ENCODE measurements at regions not wholly inside any gene's neighbourhood (a gene's known extent, or its start where the extent isn't known, plus 50 kb on each side); places are given as distances from the start of the nearest gene placed in this dataset.
"Not testable (repeated sequence)": the region's sequence is repeated elsewhere in the genome, so short reads cannot be mapped to it uniquely, and the experiment has no call there.

GRCh38 chr5:1962619-1963355, 80.1 kb upstream of the IRX4 start:
- DNase-seq, result no peak

- no peak for DNase-seq
Measured at GRCh38 chr5:1961952-1962595, 79.3 kb upstream of the IRX4 start.

DNA sequence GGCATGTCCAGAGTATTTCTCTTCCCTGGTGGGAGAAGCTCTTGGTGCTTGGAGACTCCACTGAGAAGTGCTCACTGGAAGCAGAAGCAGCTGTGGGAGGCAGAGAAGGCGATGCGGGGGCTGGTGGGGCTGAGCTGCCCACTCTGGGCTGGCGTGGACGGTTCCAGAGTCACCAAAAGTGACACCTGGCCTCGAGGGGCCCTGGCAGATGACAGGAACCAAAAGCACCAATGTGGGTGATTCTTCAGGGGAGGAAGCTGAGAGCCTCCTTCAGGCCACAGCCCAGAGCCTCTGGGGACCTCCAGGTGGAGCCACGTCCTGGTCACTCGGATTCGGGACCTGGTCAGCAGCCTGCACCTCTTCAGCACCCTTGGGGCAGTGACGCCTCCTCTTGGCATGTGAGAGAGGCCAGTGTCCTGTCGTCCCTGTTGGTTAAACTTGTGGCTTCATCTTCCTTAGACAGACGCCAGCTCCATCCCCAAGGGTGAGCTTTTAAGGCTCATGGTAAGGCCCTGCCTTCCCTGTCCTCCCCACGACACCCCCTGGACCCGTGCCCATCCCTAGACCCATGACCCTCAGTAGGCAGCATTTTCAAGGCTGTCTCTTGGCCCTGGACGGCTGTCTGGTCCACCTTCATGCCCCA, 78.7 kb upstream of the IRX4 start:
- no peak for DNase-seq

DNA sequence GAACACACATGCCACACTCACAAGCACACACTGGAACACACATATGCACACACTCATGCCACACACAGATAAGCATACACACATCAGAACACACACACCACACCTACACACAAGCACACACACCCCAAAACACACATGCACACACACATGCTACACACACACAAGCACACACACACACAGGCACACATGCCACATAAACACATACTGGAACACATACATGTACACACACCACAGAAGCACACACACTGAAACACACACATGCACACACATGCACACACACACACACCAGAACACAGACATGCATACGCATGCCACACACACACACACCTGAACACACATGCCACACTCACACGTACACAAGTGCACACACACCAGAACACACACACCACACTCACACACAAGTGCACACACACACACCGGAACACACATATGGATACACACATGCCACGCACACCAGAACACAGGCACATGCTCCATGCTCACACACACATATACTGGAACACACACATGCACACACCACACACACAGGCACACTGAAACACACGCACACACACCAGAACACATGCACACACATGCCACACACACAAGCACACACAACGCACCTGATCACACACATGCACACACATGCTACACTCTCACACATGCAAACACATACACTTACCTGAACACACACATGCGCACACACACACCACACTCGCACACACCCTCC, 78.0 kb upstream of the IRX4 start:
- no peak for DNase-seq

- no peak for DNase-seq
Measured at GRCh38 chr5:1959725-1960581, 77.2 kb upstream of the IRX4 start.

GRCh38 chr5:1959231-1959630, 76.5 kb upstream of the IRX4 start:
- no peak for DNase-seq

GRCh38 chr5:1958211-1959010, 75.7 kb upstream of the IRX4 start:
- DNase-seq, result no peak

DNA sequence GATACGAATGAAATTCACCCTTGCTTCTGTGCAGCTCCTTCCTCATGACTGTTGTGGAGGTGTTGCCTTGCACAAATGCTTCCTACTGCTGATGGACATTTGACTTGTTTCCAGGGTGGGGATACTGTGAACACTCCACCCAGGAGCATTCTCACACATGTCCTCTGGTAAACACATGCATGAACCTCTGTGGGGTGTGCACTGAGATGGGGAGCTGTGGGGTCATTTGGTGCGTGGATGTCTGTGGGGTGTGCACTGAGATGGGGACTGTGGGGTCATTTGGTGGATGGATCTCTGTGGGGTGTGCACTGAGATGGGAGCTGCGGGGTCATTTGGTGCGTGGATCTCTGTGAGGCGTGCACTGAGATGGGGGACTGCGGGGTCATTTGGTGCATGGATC, 72.9 kb upstream of the IRX4 start:
- no peak for DNase-seq

DNA sequence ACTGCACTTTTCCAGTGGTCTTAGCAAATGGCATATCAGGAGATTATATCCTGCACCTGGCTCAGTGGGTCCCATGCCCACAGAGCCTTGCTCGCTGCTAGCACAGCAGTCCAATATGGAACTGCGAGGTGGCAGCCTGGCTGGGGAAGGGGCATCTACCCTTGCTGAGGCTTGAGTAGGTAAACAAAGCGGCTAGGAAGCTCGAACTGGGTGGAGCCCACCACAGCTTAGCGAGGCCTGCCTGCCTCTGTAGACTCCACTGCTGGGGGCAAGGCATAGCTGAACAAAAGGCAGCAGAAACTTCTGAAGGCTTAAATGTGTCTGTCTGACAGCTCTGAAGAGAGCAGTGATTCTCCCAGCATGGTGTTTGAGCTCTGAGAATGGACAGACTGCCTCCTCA, 71.0 kb upstream of the IRX4 start:
- DNase-seq, result not testable (repeated sequence)

GRCh38 chr5:1952444-1953099, 69.8 kb upstream of the IRX4 start:
- no peak for DNase-seq

DNA sequence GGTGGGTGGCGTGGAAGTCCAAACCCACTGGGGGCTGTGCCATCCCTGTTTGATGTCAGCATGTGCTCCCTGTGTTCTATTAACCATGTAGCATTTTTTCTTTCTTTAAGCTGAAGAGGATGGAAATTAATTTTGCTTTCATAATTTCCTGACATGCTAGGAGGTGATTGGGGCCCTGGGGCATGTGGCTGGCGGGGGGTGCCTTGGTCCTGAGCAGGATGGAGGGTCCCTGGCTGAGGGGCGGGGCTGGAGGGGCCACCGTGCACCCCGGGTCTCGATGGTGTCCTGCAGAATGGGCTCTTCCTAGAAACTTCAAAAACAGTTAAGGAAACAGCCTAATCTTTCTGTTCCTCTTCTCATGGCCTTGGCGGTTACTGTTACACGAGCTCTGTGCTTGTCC, 69.3 kb upstream of the IRX4 start:
- no peak for DNase-seq

GRCh38 chr5:1951165-1951816, 68.6 kb upstream of the IRX4 start:
- DNase-seq, result no peak

DNA sequence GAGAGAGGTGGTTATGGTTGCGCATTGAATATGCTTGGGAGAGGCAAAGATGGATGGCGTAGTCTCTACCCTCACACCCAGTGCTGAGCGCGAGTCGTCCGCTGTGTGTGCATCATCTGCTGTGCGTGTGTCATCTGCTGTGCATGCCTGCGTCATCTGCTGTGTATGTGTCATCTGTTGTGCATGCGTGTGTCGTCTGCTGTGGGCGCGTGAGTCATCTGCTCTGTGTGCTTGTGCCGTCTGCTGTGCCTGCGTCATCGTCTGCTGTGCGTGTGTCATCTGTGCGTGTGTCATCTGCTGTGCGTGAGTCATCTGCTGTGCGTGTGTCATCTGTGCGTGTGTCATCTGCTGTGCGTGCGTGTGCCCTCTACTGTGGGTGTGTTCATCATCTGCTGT, 68.0 kb upstream of the IRX4 start:
- DNase-seq, result no peak

- DNase-seq, result no peak
Measured at GRCh38 chr5:1950096-1950707, 67.5 kb upstream of the IRX4 start.

- no peak for DNase-seq
Measured at GRCh38 chr5:1949253-1949652, 66.5 kb upstream of the IRX4 start.

DNA sequence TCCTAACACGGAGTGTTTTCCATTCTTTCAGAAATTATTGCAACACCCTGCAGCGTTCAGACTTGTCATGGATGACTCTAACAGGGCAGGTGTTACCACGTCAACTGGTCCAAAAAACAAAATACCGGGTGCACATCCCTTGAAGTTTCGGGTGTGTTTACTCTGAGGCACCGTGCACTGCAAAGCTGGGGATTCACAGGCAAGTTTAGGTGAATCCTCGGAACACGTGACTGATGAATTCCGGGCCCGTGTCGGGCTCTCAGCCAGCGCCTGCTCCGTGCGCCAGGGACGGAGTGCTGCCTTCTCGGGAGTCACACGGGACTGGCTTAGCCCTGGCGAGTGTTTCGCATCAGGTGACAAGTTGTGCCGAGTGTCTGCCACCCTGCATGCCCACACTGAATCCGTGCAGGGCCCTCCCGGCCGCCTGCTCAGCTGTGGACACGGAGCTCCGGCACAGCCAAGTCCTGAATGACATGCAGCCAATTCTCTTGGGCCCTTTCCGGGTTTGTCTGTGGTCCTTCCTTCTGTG, 66.0 kb upstream of the IRX4 start:
- no peak for DNase-seq

DNA sequence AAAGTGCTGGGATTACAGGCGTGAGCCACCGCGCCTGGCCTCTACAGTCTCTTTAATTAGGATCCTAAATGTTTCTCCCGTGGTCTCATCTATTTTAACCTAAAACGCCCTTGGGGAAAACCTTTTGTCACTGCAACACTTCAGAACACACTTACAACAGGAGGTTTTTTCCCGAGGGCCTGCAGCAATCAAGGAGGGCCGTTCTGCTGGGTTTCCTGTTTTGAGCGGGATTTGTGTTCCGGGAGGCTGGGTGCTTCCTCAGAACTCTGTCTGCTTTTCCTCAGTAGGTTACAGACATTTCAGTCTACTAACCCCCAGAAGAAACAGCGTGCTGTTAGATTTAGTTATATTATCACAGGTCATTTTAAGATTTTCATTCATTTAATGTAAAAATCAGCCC, 65.4 kb upstream of the IRX4 start:
- no peak for DNase-seq

- no peak for DNase-seq
Measured at GRCh38 chr5:1946776-1947175, 64.1 kb upstream of the IRX4 start.

- DNase-seq, result no peak
Measured at GRCh38 chr5:1946122-1946677, 63.5 kb upstream of the IRX4 start.

DNA sequence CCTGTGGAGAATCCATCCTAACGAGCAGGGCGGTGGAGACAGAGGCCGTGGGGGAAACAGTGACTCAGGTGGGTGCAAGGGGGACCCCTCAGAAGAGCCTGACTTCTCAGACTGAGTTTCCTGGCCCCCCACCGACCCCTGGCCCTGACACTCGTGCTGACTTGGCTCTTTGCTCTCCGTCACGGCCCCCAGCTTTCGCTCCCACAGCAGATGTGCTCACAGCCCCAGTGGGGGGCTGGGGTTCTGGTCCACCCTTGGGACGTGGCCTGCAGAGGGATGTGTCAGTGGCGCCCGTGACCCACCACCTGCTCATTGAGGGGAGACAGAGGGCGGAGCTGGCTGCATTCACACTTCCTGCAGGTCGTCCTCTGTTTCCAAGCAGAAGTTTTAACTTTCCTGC, 62.9 kb upstream of the IRX4 start:
- DNase-seq, result no peak

Data from NCI-H510A (cell line).